ENCODE measurements at regions not wholly inside any gene's neighbourhood (a gene's known extent, or its start where the extent isn't known, plus 50 kb on each side); places are given as distances from the start of the nearest gene placed in this dataset.

- H4K20me1 ChIP-seq (ENCODE audit: low read depth, low read length), result no peaks in the 10 kb centered on the region
- H3K9ac ChIP-seq (ENCODE audit: low read length), result no peak overlapping the region
- TF ChIP-seq, protein P1, sequence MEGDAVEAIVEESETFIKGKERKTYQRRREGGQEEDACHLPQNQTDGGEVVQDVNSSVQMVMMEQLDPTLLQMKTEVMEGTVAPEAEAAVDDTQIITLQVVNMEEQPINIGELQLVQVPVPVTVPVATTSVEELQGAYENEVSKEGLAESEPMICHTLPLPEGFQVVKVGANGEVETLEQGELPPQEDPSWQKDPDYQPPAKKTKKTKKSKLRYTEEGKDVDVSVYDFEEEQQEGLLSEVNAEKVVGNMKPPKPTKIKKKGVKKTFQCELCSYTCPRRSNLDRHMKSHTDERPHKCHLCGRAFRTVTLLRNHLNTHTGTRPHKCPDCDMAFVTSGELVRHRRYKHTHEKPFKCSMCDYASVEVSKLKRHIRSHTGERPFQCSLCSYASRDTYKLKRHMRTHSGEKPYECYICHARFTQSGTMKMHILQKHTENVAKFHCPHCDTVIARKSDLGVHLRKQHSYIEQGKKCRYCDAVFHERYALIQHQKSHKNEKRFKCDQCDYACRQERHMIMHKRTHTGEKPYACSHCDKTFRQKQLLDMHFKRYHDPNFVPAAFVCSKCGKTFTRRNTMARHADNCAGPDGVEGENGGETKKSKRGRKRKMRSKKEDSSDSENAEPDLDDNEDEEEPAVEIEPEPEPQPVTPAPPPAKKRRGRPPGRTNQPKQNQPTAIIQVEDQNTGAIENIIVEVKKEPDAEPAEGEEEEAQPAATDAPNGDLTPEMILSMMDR (IDR thresholded peaks at IDR 0.05; ENCODE audit: insufficient read depth, low read length, poor library complexity, severe bottlenecking), result no peak
- TF ChIP-seq EZH2phosphoT487 (conservative IDR thresholded peaks at IDR 0.05; ENCODE audit: low read length), result no peak
- H3K79me2 ChIP-seq (ENCODE audit: insufficient read depth, low read length), result no peaks in the 10 kb centered on the region
- H3K9me3 ChIP-seq (ENCODE audit: insufficient read depth, low read length), result peaks cover 19% of the 10 kb centered on the region; the same call in 1 of the 2 replicates
- H3K4me3 ChIP-seq (ENCODE audit: insufficient read depth, low read length, poor library complexity, severe bottlenecking), result no peak overlapping the region
- no peaks in the 10 kb centered on the region for H3K27me3 ChIP-seq (ENCODE audit: low read length)
- no peak overlapping the region for H3K4me2 ChIP-seq (ENCODE audit: low read depth, low read length, poor library complexity, severe bottlenecking)
- no peak overlapping the region for H2AFZ ChIP-seq (ENCODE audit: low read depth, low read length, severe bottlenecking)
- no peaks in the 10 kb centered on the region for H3K36me3 ChIP-seq (ENCODE audit: low read length)
- no peaks in the 10 kb centered on the region for H3F3A ChIP-seq (ENCODE audit: insufficient read depth)
- H3K9me2 ChIP-seq (replicated peaks; ENCODE audit: insufficient read depth, low read length), result no peaks in the 10 kb centered on the region
- H3K27ac ChIP-seq (ENCODE audit: low read depth, low read length), result no peak overlapping the region
Observed at GRCh38 chr7:63093481-63093880, 905.2 kb upstream of the ZNF722 start.

- Histone ChIP-seq H3K9me3 (ENCODE audit: insufficient read depth, low read length) (no peaks in the 10 kb centered on the region; the same call in 1 of the 2 replicates), H3K9ac (ENCODE audit: low read length) (no peak overlapping the region), H3K27me3 (ENCODE audit: low read length) (no peaks in the 10 kb centered on the region), H3K27ac (ENCODE audit: low read depth, low read length) (no peak overlapping the region), H3K36me3 (ENCODE audit: low read length) (no peaks in the 10 kb centered on the region), H2AFZ (ENCODE audit: low read depth, low read length, severe bottlenecking) (no peak overlapping the region), H4K20me1 (ENCODE audit: low read depth, low read length) (no peaks in the 10 kb centered on the region), H3F3A (ENCODE audit: insufficient read depth) (no peaks in the 10 kb centered on the region), H3K79me2 (ENCODE audit: insufficient read depth, low read length) (no peaks in the 10 kb centered on the region), H3K9me2 (replicated peaks; ENCODE audit: insufficient read depth, low read length) (no peaks in the 10 kb centered on the region), H3K4me3 (ENCODE audit: insufficient read depth, low read length, poor library complexity, severe bottlenecking) (no peak overlapping the region), H3K4me2 (ENCODE audit: low read depth, low read length, poor library complexity, severe bottlenecking) (no peak overlapping the region)
- TF ChIP-seq, protein P1 (IDR thresholded peaks at IDR 0.05; ENCODE audit: insufficient read depth, low read length, poor library complexity, severe bottlenecking), result no peak
- no peak for TF ChIP-seq EZH2phosphoT487 (conservative IDR thresholded peaks at IDR 0.05; ENCODE audit: low read length)
Observed at GRCh38 chr7:63096141-63096540, 902.5 kb upstream of the ZNF722 start.

- Histone ChIP-seq H3K79me2 (ENCODE audit: insufficient read depth, low read length) (no peaks in the 10 kb centered on the region), H2AFZ (ENCODE audit: low read depth, low read length, severe bottlenecking) (no peak overlapping the region), H3K27ac (ENCODE audit: low read depth, low read length) (no peak overlapping the region), H3K9ac (ENCODE audit: low read length) (no peak overlapping the region), H4K20me1 (ENCODE audit: low read depth, low read length) (no peaks in the 10 kb centered on the region), H3K9me3 (ENCODE audit: insufficient read depth, low read length) (peaks cover 12% of the 10 kb centered on the region; the same call in 1 of the 2 replicates), H3K4me2 (ENCODE audit: low read depth, low read length, poor library complexity, severe bottlenecking) (no peak overlapping the region), H3K27me3 (ENCODE audit: low read length) (no peaks in the 10 kb centered on the region), H3K36me3 (ENCODE audit: low read length) (no peaks in the 10 kb centered on the region), H3F3A (ENCODE audit: insufficient read depth) (no peaks in the 10 kb centered on the region), H3K4me3 (ENCODE audit: insufficient read depth, low read length, poor library complexity, severe bottlenecking) (no peak overlapping the region), H3K9me2 (replicated peaks; ENCODE audit: insufficient read depth, low read length) (no peaks in the 10 kb centered on the region; the same call in 1 of the 2 replicates)
- TF ChIP-seq EZH2phosphoT487 (conservative IDR thresholded peaks at IDR 0.05; ENCODE audit: low read length), result no peak
- TF ChIP-seq, protein P1 (IDR thresholded peaks at IDR 0.05; ENCODE audit: insufficient read depth, low read length, poor library complexity, severe bottlenecking), result no peak
Observed at GRCh38 chr7:63104666-63105065, 894.0 kb upstream of the ZNF722 start.
